Testis (tissue), 2 donors: ENCODE measurements at regions not wholly inside any gene's neighbourhood (a gene's known extent, or its start where the extent isn't known, plus 50 kb on each side); places are given as distances from the start of the nearest gene placed in this dataset.

Experiments
- POLR2A ChIP-seq: fragments of 450-650 bp; IDR thresholded peaks from one replicate; pipeline ENCODE4 v1.6.1; 2017; ENCODE audit warnings: antibody characterized with exemption, mild to moderate bottlenecking, moderate library complexity
- TF ChIP-seq, protein P1 (sequence below), 3 experiments: fragments of 450-650 bp in 2 of 3; fragments of 200-600 bp in 1 of 3; sonication (generic) in 1 of 3; IDR thresholded peaks; one replicate each; pipeline ENCODE4 v1.5.1; 2016 to 2019; ENCODE audit warnings: antibody characterized with exemption in 3 of 3, mild to moderate bottlenecking in 2 of 3, moderate library complexity in 1 of 3

DNA sequence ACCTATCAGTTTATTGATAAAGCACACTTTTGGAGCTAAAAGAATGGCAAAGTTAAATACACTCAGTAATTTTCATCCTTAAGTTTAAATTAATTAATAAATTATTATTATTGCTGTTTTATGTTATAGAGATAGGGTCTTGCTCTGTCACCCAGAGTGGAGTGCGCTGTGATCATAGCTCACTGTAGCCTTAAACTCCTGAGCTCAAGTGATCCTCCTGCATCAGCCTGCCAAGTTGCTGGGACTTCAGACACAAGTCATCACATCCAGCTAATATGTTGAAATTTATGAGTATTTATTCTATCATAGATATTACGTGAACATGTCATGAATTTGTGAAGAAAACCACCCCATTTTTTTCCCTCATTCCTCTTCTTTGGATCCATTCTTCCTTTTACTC is 64.2 kb downstream of the GJA1 start:
- TF ChIP-seq POLR2A, result no peak
- TF ChIP-seq, protein P1, sequence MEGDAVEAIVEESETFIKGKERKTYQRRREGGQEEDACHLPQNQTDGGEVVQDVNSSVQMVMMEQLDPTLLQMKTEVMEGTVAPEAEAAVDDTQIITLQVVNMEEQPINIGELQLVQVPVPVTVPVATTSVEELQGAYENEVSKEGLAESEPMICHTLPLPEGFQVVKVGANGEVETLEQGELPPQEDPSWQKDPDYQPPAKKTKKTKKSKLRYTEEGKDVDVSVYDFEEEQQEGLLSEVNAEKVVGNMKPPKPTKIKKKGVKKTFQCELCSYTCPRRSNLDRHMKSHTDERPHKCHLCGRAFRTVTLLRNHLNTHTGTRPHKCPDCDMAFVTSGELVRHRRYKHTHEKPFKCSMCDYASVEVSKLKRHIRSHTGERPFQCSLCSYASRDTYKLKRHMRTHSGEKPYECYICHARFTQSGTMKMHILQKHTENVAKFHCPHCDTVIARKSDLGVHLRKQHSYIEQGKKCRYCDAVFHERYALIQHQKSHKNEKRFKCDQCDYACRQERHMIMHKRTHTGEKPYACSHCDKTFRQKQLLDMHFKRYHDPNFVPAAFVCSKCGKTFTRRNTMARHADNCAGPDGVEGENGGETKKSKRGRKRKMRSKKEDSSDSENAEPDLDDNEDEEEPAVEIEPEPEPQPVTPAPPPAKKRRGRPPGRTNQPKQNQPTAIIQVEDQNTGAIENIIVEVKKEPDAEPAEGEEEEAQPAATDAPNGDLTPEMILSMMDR (IDR thresholded peaks at IDR 0.05), result no peak
